Caki2 (cell line): ENCODE measurements at regions not wholly inside any gene's neighbourhood (a gene's known extent, or its start where the extent isn't known, plus 50 kb on each side); places are given as distances from the start of the nearest gene placed in this dataset.

Experiments used
- DNase-seq: peaks from one replicate; pipeline ENCODE4 v3.0.0-alpha.2; 2015; ENCODE audit warnings: low read depth
- in situ Hi-C: cut with HindIII; loops from 2 replicates; pipeline ENCODE4 v1.10.0; 2016; ENCODE audit warnings: low sequenced_read_pairs, low pct_unique_long_range_greater_than_20kb, mixed read lengths

- DNase-seq, result no peak
- in situ Hi-C loops, result no loop called here
Observed at GRCh38 chr6:88370127-88370710, 204.1 kb upstream of the CNR1 start.

GRCh38 chr6:88369262-88369661 lies 203.1 kb upstream of the CNR1 start:
- DNase-seq, result no peak
- in situ Hi-C loops, result no loop called here

GRCh38 chr6:88368071-88368787 lies 202.1 kb upstream of the CNR1 start:
- in situ Hi-C loops, result no loop called here
- DNase-seq, result peak; percentile 35

GRCh38 chr6:88367248-88367647 lies 201.1 kb upstream of the CNR1 start:
- in situ Hi-C loops, result no loop called here
- DNase-seq, result no peak

- DNase-seq, result no peak
- in situ Hi-C loops, result no loop called here
Observed at GRCh38 chr6:88366672-88367071, 200.5 kb upstream of the CNR1 start.

GRCh38 chr6:88365656-88366055 lies 199.5 kb upstream of the CNR1 start:
- in situ Hi-C loops, result no loop called here
- DNase-seq, result no peak

- in situ Hi-C loops, result no loop called here
- DNase-seq, result no peak
Observed at GRCh38 chr6:88365230-88365629, 199.1 kb upstream of the CNR1 start.

- no peak for DNase-seq
- in situ Hi-C loops, result no loop called here
Observed at GRCh38 chr6:88361754-88362153, 195.6 kb upstream of the CNR1 start.

GRCh38 chr6:88361298-88361697 lies 195.2 kb upstream of the CNR1 start:
- in situ Hi-C loops, result no loop called here
- DNase-seq, result no peak

- DNase-seq, result peak; percentile 79
- in situ Hi-C loops, result no loop called here
Observed at GRCh38 chr6:88360203-88360797, 194.2 kb upstream of the CNR1 start.

- in situ Hi-C loops, result no loop called here
- no peak for DNase-seq
Observed at GRCh38 chr6:88359530-88360202, 193.5 kb upstream of the CNR1 start.

- DNase-seq, result no peak
- in situ Hi-C loops, result no loop called here
Observed at GRCh38 chr6:88358846-88359245, 192.7 kb upstream of the CNR1 start.

- in situ Hi-C loops, result no loop called here
- DNase-seq, result no peak
Observed at GRCh38 chr6:88349511-88349910, 183.4 kb upstream of the CNR1 start.

- DNase-seq, result no peak
- in situ Hi-C loops, result no loop called here
Observed at GRCh38 chr6:88342336-88342735, 176.2 kb upstream of the CNR1 start.

- in situ Hi-C loops, result no loop called here
- DNase-seq, result no peak
Observed at GRCh38 chr6:88339761-88340160, 173.6 kb upstream of the CNR1 start.

GRCh38 chr6:88321306-88321705 lies 155.2 kb upstream of the CNR1 start:
- DNase-seq, result no peak
- in situ Hi-C loops, result no loop called here

- DNase-seq, result no peak
- in situ Hi-C loops, result no loop called here
Observed at GRCh38 chr6:88311561-88311960, 145.4 kb upstream of the CNR1 start.

- in situ Hi-C loops, result no loop called here
- DNase-seq, result peak; percentile 41
Observed at GRCh38 chr6:88304520-88304919, 138.4 kb upstream of the CNR1 start.

- in situ Hi-C loops, result no loop called here
- peak; percentile 56 for DNase-seq
Observed at GRCh38 chr6:88302769-88303225, 136.7 kb upstream of the CNR1 start.
